ENCODE measurements at regions not wholly inside any gene's neighbourhood (a gene's known extent, or its start where the extent isn't known, plus 50 kb on each side); places are given as distances from the start of the nearest gene placed in this dataset.

GRCh38 chr6:97460394-97461080 lies 177.5 kb upstream of the MMS22L start:
- H3K9me3 ChIP-seq (ENCODE audit: control insufficient read depth in 1 of 2, insufficient read depth in 1 of 2, low read depth in 1 of 2, low read length in 2 of 2) = no peaks in the 10 kb centered on the region
- BruUV-seq (replicated peaks) = no TSS peak
- no peak overlapping the region for H2AFZ ChIP-seq (ENCODE audit: low read depth, low read length, poor library complexity, severe bottlenecking)
- H4K20me1 ChIP-seq (ENCODE audit: insufficient read depth) = no peaks in the 10 kb centered on the region
- TF ChIP-seq SIN3A (IDR thresholded peaks at IDR 0.05; ENCODE audit: low read depth) = no peak
- TF ChIP-seq REST (IDR thresholded peaks at IDR 0.05; ENCODE audit: low read depth) = no peak
- no peak for TF ChIP-seq FOSL1 (IDR thresholded peaks at IDR 0.05; ENCODE audit: low read depth)
- no peak for TF ChIP-seq EZH2phosphoT487 (IDR thresholded peaks at IDR 0.05; ENCODE audit: borderline replicate concordance)
- TF ChIP-seq JUND (IDR thresholded peaks at IDR 0.05) = no peak
- no peak for TF ChIP-seq EZH2 (IDR thresholded peaks at IDR 0.05)
- no peak for TF ChIP-seq CBX3 (IDR thresholded peaks at IDR 0.05; ENCODE audit: low read depth)
- TF ChIP-seq POLR2AphosphoS5 (IDR thresholded peaks at IDR 0.05; ENCODE audit: low read depth, low read length) = no peak
- no peak for TF ChIP-seq TCF7L2 (IDR thresholded peaks at IDR 0.05; ENCODE audit: borderline replicate concordance, extremely low read depth, insufficient read depth, insufficient read length)
- TF ChIP-seq CEBPB (IDR thresholded peaks at IDR 0.05; ENCODE audit: low read depth) = no peak
- TF ChIP-seq YY1 (IDR thresholded peaks at IDR 0.05; ENCODE audit: extremely low read depth, insufficient replicate concordance, low read depth, low read length) = no peak
- TF ChIP-seq RAD21 (IDR thresholded peaks at IDR 0.05; ENCODE audit: low read depth) = no peak
- no peak for TF ChIP-seq SP1 (IDR thresholded peaks at IDR 0.05; ENCODE audit: low read depth)
- H3K27ac ChIP-seq (ENCODE audit: low read depth, low read length) = no peak overlapping the region
- H3K4me2 ChIP-seq (ENCODE audit: low read length) = no peak overlapping the region
- DNase-seq (ENCODE audit: low read depth, low spot score) = no peak
- no peaks in the 10 kb centered on the region for H3K4me1 ChIP-seq (ENCODE audit: control insufficient read depth in 1 of 2, insufficient read depth in 2 of 2, low read length in 2 of 2)
- no peak for ATAC-seq
- no peak overlapping the region for H3K9ac ChIP-seq (ENCODE audit: low read length)
- no peaks in the 10 kb centered on the region for H3K9me2 ChIP-seq (ENCODE audit: insufficient read depth)
- peaks cover 49% of the 10 kb centered on the region for H3K27me3 ChIP-seq (ENCODE audit: insufficient read depth, low read length)
- ChIA-PET POLR2A (no interaction called here), CTCF (no interaction called here), RAD21 (ENCODE audit: low non-redundant PET in 1 of 2, low total read pairs in 2 of 2, uncharacterized antibody in 2 of 2, unreplicated experiment in 2 of 2) (no interaction called here)
- no peak overlapping the region for H3K4me3 ChIP-seq (replicated peaks in 1 of 2; ENCODE audit: low read depth in 1 of 2, low read length in 2 of 2)
- intact Hi-C loops (cut with micrococcal nuclease) = no loop called here
- H3K36me3 ChIP-seq (ENCODE audit: control insufficient read depth in 1 of 2, insufficient read depth in 2 of 2, low read length in 2 of 2) = no peaks in the 10 kb centered on the region
- H3K79me2 ChIP-seq (ENCODE audit: insufficient read depth, low read length) = no peaks in the 10 kb centered on the region

All from HCT116 (cell line).